Bronchial epithelial cell (primary cell): ENCODE measurements at regions not wholly inside any gene's neighbourhood (a gene's known extent, or its start where the extent isn't known, plus 50 kb on each side); places are given as distances from the start of the nearest gene placed in this dataset.
"Not testable (repeated sequence)": the region's sequence is repeated elsewhere in the genome, so short reads cannot be mapped to it uniquely, and the experiment has no call there.

Source experiments
- DNase-seq: peaks from one replicate; pipeline ENCODE4 v3.0.0-alpha.2; 2010; ENCODE audit warnings: low read depth
- FAIRE-seq: peaks from 2 replicates; lab custom pipeline; 2011; peaks lifted over from hg19 to GRCh38; lab: Jason Lieb, UNC
- H3K27me3 ChIP-seq: 2 replicates; pipeline ENCODE4 v1.5.1; 2011; ENCODE audit warnings: low read length; ENCODE audit not compliant: control insufficient read depth, insufficient read depth
- H3K36me3 ChIP-seq: 2 replicates; pipeline ENCODE4 v1.5.1; 2011; ENCODE audit warnings: low read length; ENCODE audit not compliant: control insufficient read depth, insufficient read depth
- H3K4me3 ChIP-seq: 2 replicates; pipeline ENCODE4 v1.5.1; 2011; ENCODE audit warnings: mild to moderate bottlenecking, low read depth, low read length, control low read depth
- CTCF ChIP-seq: IDR thresholded peaks from 2 replicates; pipeline ENCODE4 v1.5.1; 2011; ENCODE audit warnings: mild to moderate bottlenecking, moderate library complexity, low read length, control low read depth, inconsistent platforms; ENCODE audit not compliant: insufficient read depth, severe bottlenecking

GRCh38 chr3:95719481-95719880 lies 1094.9 kb upstream of the EPHA6 start:
- DNase-seq (no peak), FAIRE-seq (no peak)
- Histone ChIP-seq H3K27me3 (no peaks in the 10 kb centered on the region), H3K4me3 (no peak overlapping the region), H3K36me3 (no peaks in the 10 kb centered on the region)
- TF ChIP-seq CTCF: no peak

- H3K4me3 ChIP-seq: no peak overlapping the region
- TF ChIP-seq CTCF: no peak
- no peaks in the 10 kb centered on the region for H3K36me3 ChIP-seq
- FAIRE-seq (no peak), DNase-seq (peak; percentile 12)
- H3K27me3 ChIP-seq: no peaks in the 10 kb centered on the region
Measured at GRCh38 chr3:95721938-95722337, 1092.5 kb upstream of the EPHA6 start.

- TF ChIP-seq CTCF: no peak
- Histone ChIP-seq H3K4me3 (no peak overlapping the region), H3K27me3 (no peaks in the 10 kb centered on the region), H3K36me3 (no peaks in the 10 kb centered on the region)
- DNase-seq (no peak), FAIRE-seq (no peak)
Measured at GRCh38 chr3:95725770-95726169, 1088.6 kb upstream of the EPHA6 start.

GRCh38 chr3:95731753-95732152 lies 1082.6 kb upstream of the EPHA6 start:
- TF ChIP-seq CTCF: no peak
- peak; percentile 4 for DNase-seq
- no peak for FAIRE-seq

GRCh38 chr3:95733336-95733735 lies 1081.1 kb upstream of the EPHA6 start:
- Histone ChIP-seq H3K4me3 (no peak overlapping the region), H3K36me3 (no peaks in the 10 kb centered on the region), H3K27me3 (no peaks in the 10 kb centered on the region)
- no peak for TF ChIP-seq CTCF
- FAIRE-seq (no peak), DNase-seq (no peak)

More at GRCh38 chr3:95731753-95732152, 1082.6 kb upstream of the EPHA6 start:
- Histone ChIP-seq H3K27me3 (no peaks in the 10 kb centered on the region), H3K4me3 (no peak overlapping the region), H3K36me3 (no peaks in the 10 kb centered on the region)

GRCh38 chr3:95738045-95738444 lies 1076.3 kb upstream of the EPHA6 start:
- no peak for TF ChIP-seq CTCF
- Histone ChIP-seq H3K27me3 (no peaks in the 10 kb centered on the region), H3K36me3 (no peaks in the 10 kb centered on the region), H3K4me3 (no peak overlapping the region)
- FAIRE-seq (no peak), DNase-seq (no peak)

GRCh38 chr3:95744896-95745295 lies 1069.5 kb upstream of the EPHA6 start:
- not testable (repeated sequence) for H3K4me3 ChIP-seq, H3K27me3 ChIP-seq, FAIRE-seq, H3K36me3 ChIP-seq, DNase-seq
